SK-N-SH (cell line): ENCODE measurements at regions not wholly inside any gene's neighbourhood (a gene's known extent, or its start where the extent isn't known, plus 50 kb on each side); places are given as distances from the start of the nearest gene placed in this dataset.

Experiments used
- CHD2 ChIP-seq: fragments of 150-350 bp; IDR thresholded peaks from 2 replicates; pipeline ENCODE4 v1.6.1; 2018; ENCODE audit warnings: low read length; ENCODE audit not compliant: partially characterized antibody
- EZH2phosphoT487 ChIP-seq: fragments of 200-600 bp; sonication (generic); IDR thresholded peaks from 2 replicates; pipeline ENCODE4 v1.6.1; 2017; ENCODE audit warnings: low read depth, mixed run types, mild to moderate bottlenecking, antibody characterized with exemption, moderate library complexity, borderline replicate concordance
- FOSL2 ChIP-seq: IDR thresholded peaks from 2 replicates; pipeline ENCODE4 v1.4.0; 2012; ENCODE audit warnings: low read depth, mild to moderate bottlenecking, moderate library complexity, borderline replicate concordance
- GABPA ChIP-seq: IDR thresholded peaks from 2 replicates; pipeline ENCODE4 v1.4.0; 2012; ENCODE audit warnings: low read depth, mild to moderate bottlenecking
- MXI1 ChIP-seq: IDR thresholded peaks from 2 replicates; pipeline ENCODE4 v1.6.1; 2012; ENCODE audit warnings: mild to moderate bottlenecking, low read depth, low read length, improper control_type of control experiment
- NRF1 ChIP-seq: IDR thresholded peaks from 2 replicates; pipeline ENCODE4 v1.6.1; 2012; ENCODE audit warnings: low read depth, mild to moderate bottlenecking, low read length
- POLR2AphosphoS5 ChIP-seq: IDR thresholded peaks from 2 replicates; pipeline ENCODE4 v1.6.1; 2012; ENCODE audit warnings: low read depth, low read length
- SIN3A ChIP-seq: IDR thresholded peaks from 2 replicates; pipeline ENCODE4 v1.6.1; 2012; ENCODE audit warnings: low read depth, mild to moderate bottlenecking, low read length, moderate library complexity, borderline replicate concordance
- SMC3 ChIP-seq: IDR thresholded peaks from 2 replicates; pipeline ENCODE4 v1.6.1; 2012; ENCODE audit warnings: low read depth, low read length, improper control_type of control experiment
- TF ChIP-seq, protein P1 (sequence below): fragments of 200-600 bp; sonication (generic); IDR thresholded peaks from 2 replicates; pipeline ENCODE4 v1.6.1; 2017; ENCODE audit warnings: antibody characterized with exemption, mild to moderate bottlenecking, moderate library complexity
- TF ChIP-seq, protein P2 (sequence below): IDR thresholded peaks from 2 replicates; pipeline ENCODE4 v1.6.1; 2012; ENCODE audit warnings: mild to moderate bottlenecking, low read depth, low read length, moderate library complexity
- TF ChIP-seq, protein P3 (sequence below): IDR thresholded peaks from 2 replicates; pipeline ENCODE4 v1.4.0; 2012; ENCODE audit warnings: low read depth, borderline replicate concordance
- TF ChIP-seq, protein P4 (sequence below): IDR thresholded peaks from 2 replicates; pipeline ENCODE4; 2012

DNA sequence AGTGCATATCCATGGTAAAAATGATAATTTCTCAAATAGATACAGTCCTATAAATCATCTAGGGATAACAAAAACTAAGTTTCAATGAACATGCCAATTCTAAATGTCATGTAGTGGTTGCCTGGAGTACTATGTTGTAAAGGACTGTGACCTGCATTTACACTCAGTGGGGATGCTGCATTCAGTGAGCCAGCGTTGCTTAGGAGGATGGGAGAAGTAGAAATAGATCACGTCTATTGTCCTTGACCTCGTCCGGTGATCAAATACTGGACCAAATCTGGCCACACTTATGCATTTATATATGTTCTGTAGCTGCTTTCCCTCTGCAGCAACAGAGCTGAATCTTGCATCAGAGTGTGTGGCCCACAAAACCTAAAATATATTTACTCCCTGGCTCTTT is 139.0 kb upstream of the ETAA1 start:
- TF ChIP-seq MXI1 (no peak), POLR2AphosphoS5 (no peak), SMC3 (no peak), EZH2phosphoT487 (no peak), FOSL2 (no peak), NRF1 (no peak), SIN3A (no peak), GABPA (no peak), CHD2 (no peak)
- TF ChIP-seq, protein P1, sequence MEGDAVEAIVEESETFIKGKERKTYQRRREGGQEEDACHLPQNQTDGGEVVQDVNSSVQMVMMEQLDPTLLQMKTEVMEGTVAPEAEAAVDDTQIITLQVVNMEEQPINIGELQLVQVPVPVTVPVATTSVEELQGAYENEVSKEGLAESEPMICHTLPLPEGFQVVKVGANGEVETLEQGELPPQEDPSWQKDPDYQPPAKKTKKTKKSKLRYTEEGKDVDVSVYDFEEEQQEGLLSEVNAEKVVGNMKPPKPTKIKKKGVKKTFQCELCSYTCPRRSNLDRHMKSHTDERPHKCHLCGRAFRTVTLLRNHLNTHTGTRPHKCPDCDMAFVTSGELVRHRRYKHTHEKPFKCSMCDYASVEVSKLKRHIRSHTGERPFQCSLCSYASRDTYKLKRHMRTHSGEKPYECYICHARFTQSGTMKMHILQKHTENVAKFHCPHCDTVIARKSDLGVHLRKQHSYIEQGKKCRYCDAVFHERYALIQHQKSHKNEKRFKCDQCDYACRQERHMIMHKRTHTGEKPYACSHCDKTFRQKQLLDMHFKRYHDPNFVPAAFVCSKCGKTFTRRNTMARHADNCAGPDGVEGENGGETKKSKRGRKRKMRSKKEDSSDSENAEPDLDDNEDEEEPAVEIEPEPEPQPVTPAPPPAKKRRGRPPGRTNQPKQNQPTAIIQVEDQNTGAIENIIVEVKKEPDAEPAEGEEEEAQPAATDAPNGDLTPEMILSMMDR: no peak
- TF ChIP-seq, protein P2, sequence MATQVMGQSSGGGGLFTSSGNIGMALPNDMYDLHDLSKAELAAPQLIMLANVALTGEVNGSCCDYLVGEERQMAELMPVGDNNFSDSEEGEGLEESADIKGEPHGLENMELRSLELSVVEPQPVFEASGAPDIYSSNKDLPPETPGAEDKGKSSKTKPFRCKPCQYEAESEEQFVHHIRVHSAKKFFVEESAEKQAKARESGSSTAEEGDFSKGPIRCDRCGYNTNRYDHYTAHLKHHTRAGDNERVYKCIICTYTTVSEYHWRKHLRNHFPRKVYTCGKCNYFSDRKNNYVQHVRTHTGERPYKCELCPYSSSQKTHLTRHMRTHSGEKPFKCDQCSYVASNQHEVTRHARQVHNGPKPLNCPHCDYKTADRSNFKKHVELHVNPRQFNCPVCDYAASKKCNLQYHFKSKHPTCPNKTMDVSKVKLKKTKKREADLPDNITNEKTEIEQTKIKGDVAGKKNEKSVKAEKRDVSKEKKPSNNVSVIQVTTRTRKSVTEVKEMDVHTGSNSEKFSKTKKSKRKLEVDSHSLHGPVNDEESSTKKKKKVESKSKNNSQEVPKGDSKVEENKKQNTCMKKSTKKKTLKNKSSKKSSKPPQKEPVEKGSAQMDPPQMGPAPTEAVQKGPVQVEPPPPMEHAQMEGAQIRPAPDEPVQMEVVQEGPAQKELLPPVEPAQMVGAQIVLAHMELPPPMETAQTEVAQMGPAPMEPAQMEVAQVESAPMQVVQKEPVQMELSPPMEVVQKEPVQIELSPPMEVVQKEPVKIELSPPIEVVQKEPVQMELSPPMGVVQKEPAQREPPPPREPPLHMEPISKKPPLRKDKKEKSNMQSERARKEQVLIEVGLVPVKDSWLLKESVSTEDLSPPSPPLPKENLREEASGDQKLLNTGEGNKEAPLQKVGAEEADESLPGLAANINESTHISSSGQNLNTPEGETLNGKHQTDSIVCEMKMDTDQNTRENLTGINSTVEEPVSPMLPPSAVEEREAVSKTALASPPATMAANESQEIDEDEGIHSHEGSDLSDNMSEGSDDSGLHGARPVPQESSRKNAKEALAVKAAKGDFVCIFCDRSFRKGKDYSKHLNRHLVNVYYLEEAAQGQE: no peak
- TF ChIP-seq, protein P3, sequence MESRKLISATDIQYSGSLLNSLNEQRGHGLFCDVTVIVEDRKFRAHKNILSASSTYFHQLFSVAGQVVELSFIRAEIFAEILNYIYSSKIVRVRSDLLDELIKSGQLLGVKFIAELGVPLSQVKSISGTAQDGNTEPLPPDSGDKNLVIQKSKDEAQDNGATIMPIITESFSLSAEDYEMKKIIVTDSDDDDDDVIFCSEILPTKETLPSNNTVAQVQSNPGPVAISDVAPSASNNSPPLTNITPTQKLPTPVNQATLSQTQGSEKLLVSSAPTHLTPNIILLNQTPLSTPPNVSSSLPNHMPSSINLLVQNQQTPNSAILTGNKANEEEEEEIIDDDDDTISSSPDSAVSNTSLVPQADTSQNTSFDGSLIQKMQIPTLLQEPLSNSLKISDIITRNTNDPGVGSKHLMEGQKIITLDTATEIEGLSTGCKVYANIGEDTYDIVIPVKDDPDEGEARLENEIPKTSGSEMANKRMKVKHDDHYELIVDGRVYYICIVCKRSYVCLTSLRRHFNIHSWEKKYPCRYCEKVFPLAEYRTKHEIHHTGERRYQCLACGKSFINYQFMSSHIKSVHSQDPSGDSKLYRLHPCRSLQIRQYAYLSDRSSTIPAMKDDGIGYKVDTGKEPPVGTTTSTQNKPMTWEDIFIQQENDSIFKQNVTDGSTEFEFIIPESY: no peak
- TF ChIP-seq, protein P4, sequence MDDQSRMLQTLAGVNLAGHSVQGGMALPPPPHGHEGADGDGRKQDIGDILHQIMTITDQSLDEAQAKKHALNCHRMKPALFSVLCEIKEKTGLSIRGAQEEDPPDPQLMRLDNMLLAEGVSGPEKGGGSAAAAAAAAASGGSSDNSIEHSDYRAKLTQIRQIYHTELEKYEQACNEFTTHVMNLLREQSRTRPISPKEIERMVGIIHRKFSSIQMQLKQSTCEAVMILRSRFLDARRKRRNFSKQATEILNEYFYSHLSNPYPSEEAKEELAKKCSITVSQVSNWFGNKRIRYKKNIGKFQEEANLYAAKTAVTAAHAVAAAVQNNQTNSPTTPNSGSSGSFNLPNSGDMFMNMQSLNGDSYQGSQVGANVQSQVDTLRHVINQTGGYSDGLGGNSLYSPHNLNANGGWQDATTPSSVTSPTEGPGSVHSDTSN: no peak
